ENCODE measurements at regions not wholly inside any gene's neighbourhood (a gene's known extent, or its start where the extent isn't known, plus 50 kb on each side); places are given as distances from the start of the nearest gene placed in this dataset.

DNA sequence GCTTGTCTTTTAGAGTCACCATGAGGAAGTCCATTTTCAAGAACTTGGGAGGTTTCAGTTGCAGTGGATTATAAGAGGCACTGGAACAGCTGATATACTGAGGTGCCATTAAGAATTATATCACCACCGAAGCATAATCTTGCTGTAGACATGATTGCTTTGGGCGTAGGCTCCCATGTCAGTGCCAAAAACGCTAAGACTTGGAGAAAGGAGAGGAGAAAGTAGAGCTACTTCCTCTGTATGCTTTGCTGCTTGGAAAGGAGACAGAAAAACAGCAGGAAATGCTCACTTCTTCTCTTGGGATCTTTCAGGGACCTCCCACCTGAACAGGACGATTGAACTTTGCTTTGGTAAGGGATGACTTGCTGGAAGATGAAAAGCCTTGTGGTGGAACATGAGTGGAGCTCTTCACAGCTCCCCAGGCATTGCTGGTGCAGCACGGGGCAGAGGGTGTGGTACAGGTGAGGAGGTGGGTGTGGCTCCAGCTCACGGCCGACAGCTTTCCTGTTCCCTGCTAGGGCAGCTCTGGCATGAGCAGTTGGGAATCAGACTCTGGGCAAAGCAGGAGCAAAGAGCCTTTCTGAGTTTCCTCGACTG is 190.4 kb upstream of the JAG1 start:
- CTCF ChIA-PET: no interaction called here
- no peak overlapping the region for H2AFZ ChIP-seq (ENCODE audit: control insufficient read depth, low read depth, low read length)
- no peaks in the 10 kb centered on the region for H3K79me2 ChIP-seq (ENCODE audit: control insufficient read depth, insufficient read depth, low read length)
- H3K9ac ChIP-seq (ENCODE audit: control insufficient read depth, insufficient read depth, low read length): no peak overlapping the region
- SMC1A ChIA-PET (ENCODE audit: uncharacterized antibody, unreplicated experiment): no interaction called here
- no peak overlapping the region for H3K27ac ChIP-seq (ENCODE audit: control insufficient read depth, insufficient read depth)
- WGBS (ENCODE audit: insufficient coverage, insufficient replicate concordance, low lambda C conversion rate, missing lambda C conversion rate): 28% methylated on average over 8 of the region's 8 CpGs
- RAD21 ChIA-PET (ENCODE audit: unreplicated experiment): interaction anchor here (0.6 kb wide), 1 partner anchor 188 kb away, joined by 3 read pairs; no protein-coding TSS in a partner anchor
- in situ Hi-C loops (cut with MboI): no loop called here
- H3K27me3 ChIP-seq (replicated peaks in 1 of 2; ENCODE audit: control insufficient read depth in 2 of 2, insufficient read depth in 2 of 2, low read length in 1 of 2): no peaks in the 10 kb centered on the region
- TF ChIP-seq ZZZ3 (IDR thresholded peaks at IDR 0.05; ENCODE audit: control insufficient read depth, insufficient read length, low read depth) (no peak), POLR2A (IDR thresholded peaks at IDR 0.05; ENCODE audit: low read depth, low read length) (no peak), NFYB (IDR thresholded peaks at IDR 0.05; ENCODE audit: insufficient read depth, low read depth, low read length) (no peak)
- ATAC-seq (no peak), FAIRE-seq (no peak), DNase-seq (ENCODE audit: low read depth, low spot score) (no peak)
- no peaks in the 10 kb centered on the region for H3K4me1 ChIP-seq (ENCODE audit: control insufficient read depth, insufficient read depth, low read length)
- no peaks in the 10 kb centered on the region for H3K36me3 ChIP-seq (ENCODE audit: control insufficient read depth in 2 of 2, insufficient read depth in 2 of 2, low read length in 1 of 2)
- no peaks in the 10 kb centered on the region for H4K20me1 ChIP-seq (ENCODE audit: control insufficient read depth, insufficient read depth)
- H3K4me3 ChIP-seq: no peak overlapping the region
- no peak overlapping the region for H3K4me2 ChIP-seq (ENCODE audit: control insufficient read depth, insufficient read depth)
- no TSS peak for BruUV-seq (replicated peaks)
- H3K9me3 ChIP-seq (replicated peaks; ENCODE audit: control insufficient read depth, insufficient read depth, low read length): no peaks in the 10 kb centered on the region
- intact Hi-C loops (cut with micrococcal nuclease; ENCODE audit: unreplicated experiment): loop anchor here (10.0 kb wide), 1 partner anchor 411 kb away; no protein-coding TSS in a partner anchor
- POLR2A ChIA-PET: interaction anchor here (0.5 kb wide), 1 partner anchor 109 kb away, joined by 3 read pairs; no protein-coding TSS in a partner anchor

- no peak for DNase-seq (ENCODE audit: low read depth, low spot score)
- Histone ChIP-seq H3K36me3 (ENCODE audit: control insufficient read depth in 2 of 2, insufficient read depth in 2 of 2, low read length in 1 of 2) (no peaks in the 10 kb centered on the region), H3K9me3 (replicated peaks; ENCODE audit: control insufficient read depth, insufficient read depth, low read length) (no peaks in the 10 kb centered on the region), H3K9ac (ENCODE audit: control insufficient read depth, insufficient read depth, low read length) (no peak overlapping the region), H3K27ac (ENCODE audit: control insufficient read depth, insufficient read depth) (no peak overlapping the region), H2AFZ (ENCODE audit: control insufficient read depth, low read depth, low read length) (no peak overlapping the region), H3K4me1 (ENCODE audit: control insufficient read depth, insufficient read depth, low read length) (no peaks in the 10 kb centered on the region), H3K27me3 (replicated peaks in 1 of 2; ENCODE audit: control insufficient read depth in 2 of 2, insufficient read depth in 2 of 2, low read length in 1 of 2) (no peaks in the 10 kb centered on the region), H3K79me2 (ENCODE audit: control insufficient read depth, insufficient read depth, low read length) (no peaks in the 10 kb centered on the region), H3K4me3 (no peak overlapping the region), H3K4me2 (ENCODE audit: control insufficient read depth, insufficient read depth) (no peak overlapping the region), H4K20me1 (ENCODE audit: control insufficient read depth, insufficient read depth) (no peaks in the 10 kb centered on the region)
- ChIA-PET CTCF (no interaction called here), RAD21 (ENCODE audit: unreplicated experiment) (no interaction called here), POLR2A (no interaction called here), SMC1A (ENCODE audit: uncharacterized antibody, unreplicated experiment) (no interaction called here)
- no TSS peak for BruUV-seq (replicated peaks)
- TF ChIP-seq ZBED1 (IDR thresholded peaks at IDR 0.05; ENCODE audit: borderline replicate concordance): no peak
- no peak for TF ChIP-seq LARP7 (IDR thresholded peaks at IDR 0.05)
- TF ChIP-seq SUPT20H (IDR thresholded peaks at IDR 0.05; ENCODE audit: borderline replicate concordance, control insufficient read depth, low read depth, low read length): no peak
- TF ChIP-seq SMAD1 (IDR thresholded peaks at IDR 0.05; ENCODE audit: low read depth, partially characterized antibody): no peak
- TF ChIP-seq NFXL1 (IDR thresholded peaks at IDR 0.05; ENCODE audit: borderline replicate concordance): no peak
- TF ChIP-seq SREBF1 (IDR thresholded peaks at IDR 0.05; ENCODE audit: low read length): no peak
- TF ChIP-seq, protein P1, sequence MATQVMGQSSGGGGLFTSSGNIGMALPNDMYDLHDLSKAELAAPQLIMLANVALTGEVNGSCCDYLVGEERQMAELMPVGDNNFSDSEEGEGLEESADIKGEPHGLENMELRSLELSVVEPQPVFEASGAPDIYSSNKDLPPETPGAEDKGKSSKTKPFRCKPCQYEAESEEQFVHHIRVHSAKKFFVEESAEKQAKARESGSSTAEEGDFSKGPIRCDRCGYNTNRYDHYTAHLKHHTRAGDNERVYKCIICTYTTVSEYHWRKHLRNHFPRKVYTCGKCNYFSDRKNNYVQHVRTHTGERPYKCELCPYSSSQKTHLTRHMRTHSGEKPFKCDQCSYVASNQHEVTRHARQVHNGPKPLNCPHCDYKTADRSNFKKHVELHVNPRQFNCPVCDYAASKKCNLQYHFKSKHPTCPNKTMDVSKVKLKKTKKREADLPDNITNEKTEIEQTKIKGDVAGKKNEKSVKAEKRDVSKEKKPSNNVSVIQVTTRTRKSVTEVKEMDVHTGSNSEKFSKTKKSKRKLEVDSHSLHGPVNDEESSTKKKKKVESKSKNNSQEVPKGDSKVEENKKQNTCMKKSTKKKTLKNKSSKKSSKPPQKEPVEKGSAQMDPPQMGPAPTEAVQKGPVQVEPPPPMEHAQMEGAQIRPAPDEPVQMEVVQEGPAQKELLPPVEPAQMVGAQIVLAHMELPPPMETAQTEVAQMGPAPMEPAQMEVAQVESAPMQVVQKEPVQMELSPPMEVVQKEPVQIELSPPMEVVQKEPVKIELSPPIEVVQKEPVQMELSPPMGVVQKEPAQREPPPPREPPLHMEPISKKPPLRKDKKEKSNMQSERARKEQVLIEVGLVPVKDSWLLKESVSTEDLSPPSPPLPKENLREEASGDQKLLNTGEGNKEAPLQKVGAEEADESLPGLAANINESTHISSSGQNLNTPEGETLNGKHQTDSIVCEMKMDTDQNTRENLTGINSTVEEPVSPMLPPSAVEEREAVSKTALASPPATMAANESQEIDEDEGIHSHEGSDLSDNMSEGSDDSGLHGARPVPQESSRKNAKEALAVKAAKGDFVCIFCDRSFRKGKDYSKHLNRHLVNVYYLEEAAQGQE (IDR thresholded peaks at IDR 0.05; ENCODE audit: low read depth, low read length): no peak
- no peak for ATAC-seq
- no peak for FAIRE-seq
- 19% methylated on average over 3 of the region's 3 CpGs for WGBS (ENCODE audit: insufficient coverage, insufficient replicate concordance, low lambda C conversion rate, missing lambda C conversion rate)
- in situ Hi-C loops (cut with MboI) (no loop called here), intact Hi-C loops (cut with micrococcal nuclease; ENCODE audit: unreplicated experiment) (loop anchor here (10.0 kb wide), 1 partner anchor 407 kb away; no protein-coding TSS in a partner anchor)
These were observed 194.5 kb upstream of the JAG1 start for GRCh38 chr20:10868299-10868698.

Data from GM12878 (cell line).